SU-DHL-6 (cell line): ENCODE measurements at regions not wholly inside any gene's neighbourhood (a gene's known extent, or its start where the extent isn't known, plus 50 kb on each side); places are given as distances from the start of the nearest gene placed in this dataset.

Experiments
- CTCF ChIP-seq: fragments of 200-600 bp; sonication (generic); IDR thresholded peaks from one replicate; pipeline ENCODE4 v1.5.1; 2017; ENCODE audit warnings: antibody characterized with exemption, mild to moderate bottlenecking, low read length, moderate library complexity; ENCODE audit not compliant: insufficient read depth, poor library complexity, severe bottlenecking
- EZH2phosphoT487 ChIP-seq: fragments of 200-600 bp; sonication (generic), shearing (Covaris generic); conservative IDR thresholded peaks from 2 replicates; pipeline ENCODE4 v1.6.1; 2018; ENCODE audit warnings: mild to moderate bottlenecking, antibody characterized with exemption, low read length, moderate library complexity, mixed read lengths

- TF ChIP-seq CTCF = no peak
- no peak for TF ChIP-seq EZH2phosphoT487
Observed at GRCh38 chr1:187514110-187514509, 685.4 kb downstream of the PLA2G4A start.
